NCI-H2227 treated with DMSO at 0.1 percent for 48 hours (cell line): ENCODE measurements at regions not wholly inside any gene's neighbourhood (a gene's known extent, or its start where the extent isn't known, plus 50 kb on each side); places are given as distances from the start of the nearest gene placed in this dataset.

Experiments
- DNase-seq: peaks from one replicate; lab custom pipeline; 2025; lab: John Stamatoyannopoulos, UW

- DNase-seq = no peak
These were observed 290.1 kb upstream of the HDAC4 start for GRCh38 chr2:239690651-239691631.

GRCh38 chr2:239689985-239690384, 289.2 kb upstream of the HDAC4 start:
- no peak for DNase-seq

- no peak for DNase-seq
These were observed 288.6 kb upstream of the HDAC4 start for GRCh38 chr2:239689410-239689809.

- DNase-seq = no peak
These were observed 288.0 kb upstream of the HDAC4 start for GRCh38 chr2:239688840-239689239.

GRCh38 chr2:239688122-239688681, 287.4 kb upstream of the HDAC4 start:
- DNase-seq = no peak

GRCh38 chr2:239687441-239687840, 286.6 kb upstream of the HDAC4 start:
- DNase-seq = no peak

GRCh38 chr2:239685965-239686364, 285.1 kb upstream of the HDAC4 start:
- no peak for DNase-seq

GRCh38 chr2:239685556-239685955, 284.7 kb upstream of the HDAC4 start:
- DNase-seq = no peak

- DNase-seq = no peak
These were observed 284.2 kb upstream of the HDAC4 start for GRCh38 chr2:239684996-239685395.

GRCh38 chr2:239684271-239684810, 283.5 kb upstream of the HDAC4 start:
- no peak for DNase-seq

- no peak for DNase-seq
These were observed 281.7 kb upstream of the HDAC4 start for GRCh38 chr2:239682518-239682917.

GRCh38 chr2:239679755-239680154, 278.9 kb upstream of the HDAC4 start:
- no peak for DNase-seq

- no peak for DNase-seq
These were observed 278.0 kb upstream of the HDAC4 start for GRCh38 chr2:239678666-239679296.

GRCh38 chr2:239678186-239678490, 277.3 kb upstream of the HDAC4 start:
- no peak for DNase-seq

GRCh38 chr2:239677453-239678185, 276.8 kb upstream of the HDAC4 start:
- no peak for DNase-seq

- DNase-seq = no peak
These were observed 276.1 kb upstream of the HDAC4 start for GRCh38 chr2:239676716-239677452.

- no peak for DNase-seq
These were observed 275.3 kb upstream of the HDAC4 start for GRCh38 chr2:239675826-239676715.

GRCh38 chr2:239674981-239675825, 274.4 kb upstream of the HDAC4 start:
- DNase-seq = no peak
